GM10248 (cell line): ENCODE measurements at regions not wholly inside any gene's neighbourhood (a gene's known extent, or its start where the extent isn't known, plus 50 kb on each side); places are given as distances from the start of the nearest gene placed in this dataset.

ENCODE experiments used
- CTCF ChIA-PET: fragments of 300-600 bp; sonication (Branson Sonifier 250); formaldehyde crosslinking; extraction: SDS; loops from one replicate; lab custom pipeline; 2021; ENCODE audit warnings: antibody characterized with exemption; lab: Yijun Ruan, JAX
- POLR2A ChIA-PET: fragments of 350-650 bp; sonication (Branson Sonifier 250); formaldehyde crosslinking; extraction: SDS; loops from one replicate; lab custom pipeline; 2020; ENCODE audit warnings: antibody characterized with exemption; lab: Yijun Ruan, JAX
- DNase-seq: peaks from one replicate; pipeline ENCODE4 v3.0.0; 2012; ENCODE audit errors: extremely low spot score
- TF ChIP-seq, protein P1 (sequence below): IDR thresholded peaks from 2 replicates; pipeline ENCODE4 v1.5.1; 2012; ENCODE audit warnings: mild to moderate bottlenecking, low read depth; ENCODE audit errors: extremely low read depth, missing control alignments, control extremely low read depth

DNA sequence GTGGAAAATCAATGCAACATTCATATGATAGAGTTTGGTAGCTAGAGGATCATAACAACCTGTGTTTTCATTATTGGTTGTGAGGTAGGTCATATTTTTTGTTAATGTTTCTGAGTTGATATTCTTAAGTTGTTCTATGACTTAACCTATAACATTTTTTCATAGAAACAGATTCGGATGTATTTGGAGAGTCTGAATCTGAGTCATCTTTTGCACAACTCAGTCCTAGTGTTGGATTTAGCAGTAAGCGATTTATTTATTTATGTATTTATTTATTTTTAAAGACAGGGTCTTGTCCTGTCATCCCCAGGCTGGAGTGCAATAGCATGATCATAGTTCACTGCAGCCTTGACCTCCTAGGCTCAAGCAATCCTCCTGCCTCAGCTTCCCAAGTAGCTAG, 292.8 kb upstream of the ZNF717 start:
- TF ChIP-seq, protein P1, sequence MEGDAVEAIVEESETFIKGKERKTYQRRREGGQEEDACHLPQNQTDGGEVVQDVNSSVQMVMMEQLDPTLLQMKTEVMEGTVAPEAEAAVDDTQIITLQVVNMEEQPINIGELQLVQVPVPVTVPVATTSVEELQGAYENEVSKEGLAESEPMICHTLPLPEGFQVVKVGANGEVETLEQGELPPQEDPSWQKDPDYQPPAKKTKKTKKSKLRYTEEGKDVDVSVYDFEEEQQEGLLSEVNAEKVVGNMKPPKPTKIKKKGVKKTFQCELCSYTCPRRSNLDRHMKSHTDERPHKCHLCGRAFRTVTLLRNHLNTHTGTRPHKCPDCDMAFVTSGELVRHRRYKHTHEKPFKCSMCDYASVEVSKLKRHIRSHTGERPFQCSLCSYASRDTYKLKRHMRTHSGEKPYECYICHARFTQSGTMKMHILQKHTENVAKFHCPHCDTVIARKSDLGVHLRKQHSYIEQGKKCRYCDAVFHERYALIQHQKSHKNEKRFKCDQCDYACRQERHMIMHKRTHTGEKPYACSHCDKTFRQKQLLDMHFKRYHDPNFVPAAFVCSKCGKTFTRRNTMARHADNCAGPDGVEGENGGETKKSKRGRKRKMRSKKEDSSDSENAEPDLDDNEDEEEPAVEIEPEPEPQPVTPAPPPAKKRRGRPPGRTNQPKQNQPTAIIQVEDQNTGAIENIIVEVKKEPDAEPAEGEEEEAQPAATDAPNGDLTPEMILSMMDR: no peak
- CTCF ChIA-PET: no interaction called here
- POLR2A ChIA-PET: no interaction called here
- no peak for DNase-seq

DNA sequence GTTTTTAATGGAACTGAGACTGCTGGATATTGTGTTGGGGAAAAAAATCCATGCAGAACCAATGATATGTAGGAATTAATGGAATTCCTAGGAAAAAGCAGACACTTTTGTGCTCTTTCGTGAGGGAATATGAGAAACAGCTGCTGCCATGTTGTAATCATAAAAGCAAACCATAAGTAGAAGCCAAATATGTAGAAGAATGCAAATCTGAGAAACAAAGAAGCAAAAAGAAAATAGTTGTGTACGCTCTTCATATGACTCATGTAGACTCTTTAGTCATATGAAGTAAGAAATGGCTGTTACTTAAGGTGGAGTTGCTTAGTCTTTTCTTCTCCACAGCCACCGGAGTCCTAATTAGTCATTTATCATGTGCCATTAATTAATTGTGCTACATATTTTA, 298.6 kb upstream of the ZNF717 start:
- POLR2A ChIA-PET: no interaction called here
- CTCF ChIA-PET: no interaction called here
- TF ChIP-seq, protein P1: no peak
- DNase-seq: no peak

DNA sequence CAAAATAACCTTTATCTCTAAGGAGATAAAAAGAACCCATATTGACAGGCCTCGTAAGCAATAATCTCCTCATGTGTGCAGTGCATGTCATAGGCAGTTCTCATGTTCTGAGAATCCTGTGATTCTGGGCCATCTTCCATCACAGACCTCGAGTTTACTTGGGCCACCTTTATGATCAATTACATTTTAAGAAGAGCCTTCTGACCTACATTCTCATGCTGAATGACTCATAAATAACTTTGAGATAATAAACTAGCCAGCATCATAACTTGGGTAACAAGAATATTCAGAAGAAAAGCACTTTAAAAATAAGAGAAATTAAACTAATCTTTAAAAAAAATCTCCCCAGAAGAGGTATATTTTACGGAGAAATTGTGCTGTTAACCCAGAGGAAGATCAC, 310.7 kb upstream of the ZNF717 start:
- ChIA-PET CTCF (no interaction called here), POLR2A (no interaction called here)
- TF ChIP-seq, protein P1: no peak
- no peak for DNase-seq

DNA sequence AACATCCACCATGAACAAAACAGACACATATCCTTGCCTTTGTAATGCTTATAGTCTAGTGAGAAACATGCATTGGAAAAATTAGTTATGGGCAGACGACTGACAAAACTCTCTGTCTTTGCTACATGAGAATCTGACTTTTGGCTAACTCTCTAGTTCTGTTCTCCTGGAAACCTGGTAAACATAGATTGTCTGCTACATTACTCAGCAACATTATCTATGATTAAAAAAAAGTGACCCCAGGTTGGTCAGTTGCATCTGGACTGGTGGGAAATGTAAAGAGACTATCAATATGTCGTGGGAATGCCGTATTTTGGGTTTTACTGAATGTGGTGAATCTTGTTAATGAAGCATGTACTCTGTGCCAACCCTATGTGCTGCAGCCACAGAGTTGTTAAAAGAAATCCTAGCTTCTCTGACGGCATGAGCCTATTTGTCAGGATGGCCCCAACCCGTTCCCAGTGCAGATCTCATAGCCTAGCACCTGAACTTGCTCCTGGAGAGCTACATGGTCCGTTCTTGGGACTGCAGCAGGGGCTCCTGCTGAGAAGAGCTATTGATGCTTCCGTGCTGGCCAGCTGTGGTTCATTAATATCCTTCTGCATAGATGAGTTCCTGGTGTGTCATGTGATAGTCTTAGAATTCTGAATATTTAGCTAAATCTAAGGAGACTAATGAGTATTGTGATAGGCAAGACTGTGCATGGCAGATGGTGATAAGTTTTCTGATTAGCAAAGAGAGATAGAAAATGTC, 311.7 kb upstream of the ZNF717 start:
- no peak for DNase-seq
- POLR2A ChIA-PET: no interaction called here
- TF ChIP-seq, protein P1: no peak
- CTCF ChIA-PET: no interaction called here

DNA sequence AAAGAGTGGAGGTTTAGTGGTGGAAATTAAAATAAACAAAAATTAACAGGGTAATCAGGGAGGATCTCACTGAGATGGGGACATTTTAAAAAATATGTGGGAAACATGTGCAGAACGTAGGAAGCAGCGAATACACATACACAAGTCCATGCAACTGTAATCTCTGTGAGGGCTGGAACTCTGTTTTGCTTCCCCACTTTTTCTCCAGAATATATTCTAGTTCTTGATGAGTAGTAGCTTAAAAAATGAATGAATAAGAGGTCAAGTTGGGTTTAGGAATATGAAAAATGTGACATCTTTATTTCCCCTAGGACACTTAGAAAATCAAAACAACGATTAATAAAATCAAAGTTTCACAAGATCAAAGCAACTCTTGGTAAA, 312.2 kb upstream of the ZNF717 start:
- TF ChIP-seq, protein P1: no peak
- CTCF ChIA-PET: no interaction called here
- POLR2A ChIA-PET: no interaction called here
- DNase-seq: no peak

DNA sequence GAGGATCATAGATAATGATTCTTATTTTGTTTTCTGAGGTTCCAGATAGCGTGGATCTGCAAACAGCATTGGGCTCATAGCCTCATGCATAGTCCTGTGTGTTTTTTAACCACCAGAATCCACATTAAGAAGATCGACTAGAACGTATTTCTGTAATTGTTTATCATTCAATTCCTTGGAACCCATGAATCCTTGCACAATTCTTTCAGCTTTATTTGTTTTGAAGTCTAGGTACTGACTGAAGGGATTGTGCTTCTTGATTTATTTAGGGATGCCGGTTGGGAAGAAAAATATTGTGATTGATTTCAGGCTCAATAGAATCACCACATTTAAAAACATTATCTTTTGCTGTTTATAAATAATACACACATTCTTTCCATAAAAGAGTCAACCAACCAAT, 314.6 kb upstream of the ZNF717 start:
- CTCF ChIA-PET: no interaction called here
- POLR2A ChIA-PET: no interaction called here
- TF ChIP-seq, protein P1: no peak
- no peak for DNase-seq
